Psoas muscle (tissue), 7 donors: ENCODE measurements at regions not wholly inside any gene's neighbourhood (a gene's known extent, or its start where the extent isn't known, plus 50 kb on each side); places are given as distances from the start of the nearest gene placed in this dataset.
"Not testable (repeated sequence)": the region's sequence is repeated elsewhere in the genome, so short reads cannot be mapped to it uniquely, and the experiment has no call there.

ENCODE experiments used
- ATAC-seq, 4 donors: fragments of 200-7000 bp; cut with Tn5 transposase; one replicate each; pipeline ENCODE4 v1.9.1; 2020; ENCODE audit warnings: moderate library complexity in 3 of 4, mild to moderate bottlenecking in 2 of 4
- DNase-seq, 2 donors: peaks; one replicate each; pipeline ENCODE4 v3.0.0-alpha.2; 2020
- H3K27ac ChIP-seq: fragments of 200-600 bp; one replicate; pipeline ENCODE4 v1.8.0; 2022
- H3K27me3 ChIP-seq, 3 donors: fragments of 200-600 bp in 1 of 3; one replicate each; pipeline versions ENCODE4 v1.6.1 to v1.8.0; 2013 to 2022; ENCODE audit warnings: low read length in 2 of 3, mild to moderate bottlenecking in 2 of 3, moderate library complexity in 1 of 3; ENCODE audit not compliant: insufficient read depth in 3 of 3
- H3K36me3 ChIP-seq, 2 donors: fragments of 200-600 bp in 1 of 2; one replicate each; pipeline versions ENCODE4 v1.6.1 to v1.8.0; 2013 to 2022; ENCODE audit warnings: low read depth in 1 of 2, mild to moderate bottlenecking in 1 of 2, moderate library complexity in 1 of 2; ENCODE audit not compliant: insufficient read depth in 1 of 2
- H3K4me1 ChIP-seq: fragments of 200-600 bp; one replicate; pipeline ENCODE4 v1.8.0; 2022
- H3K4me3 ChIP-seq: fragments of 200-600 bp; one replicate; pipeline ENCODE4 v1.8.0; 2022; ENCODE audit warnings: mild to moderate bottlenecking
- H3K9me3 ChIP-seq: fragments of 200-600 bp; one replicate; pipeline ENCODE4 v1.8.0; 2022
- WGBS, 3 donors: extraction: QIAGEN DNeasy Blood & Tissue Kit; methylation state at CpG; one replicate each; pipeline versions ENCODE4 v1.1.6 to v1.1.7; 2013; 5-methylcytosine and 5-hydroxymethylcytosine counted together
- intact Hi-C, 2 donors: fragments of 100-400 bp; cut with DNase I; formaldehyde crosslinking; loops; one replicate each; pipeline versions ENCODE4 v1.11.0 to v1.14.2; 2022
- TF ChIP-seq, protein P1 (sequence below): fragments of 200-600 bp; IDR thresholded peaks from one replicate; pipeline ENCODE4 v1.8.0; 2022; ENCODE audit warnings: antibody characterized with exemption
- donor health status: healthy with polysubstance abuse.
- donor health status: DM: no; HTN: no; CAD: no; lungs with moderate emphysema.
- donor health status: Bipolar disorder and iron deficiency.
- donor health status: healthy.
- donor health status: DM: yes; HTN: yes; CAD: no.
- donor health status: DM: no; HTN: no; CAD: no.
- donor health status: DM: yes; HTN: yes; CAD: no.

DNA sequence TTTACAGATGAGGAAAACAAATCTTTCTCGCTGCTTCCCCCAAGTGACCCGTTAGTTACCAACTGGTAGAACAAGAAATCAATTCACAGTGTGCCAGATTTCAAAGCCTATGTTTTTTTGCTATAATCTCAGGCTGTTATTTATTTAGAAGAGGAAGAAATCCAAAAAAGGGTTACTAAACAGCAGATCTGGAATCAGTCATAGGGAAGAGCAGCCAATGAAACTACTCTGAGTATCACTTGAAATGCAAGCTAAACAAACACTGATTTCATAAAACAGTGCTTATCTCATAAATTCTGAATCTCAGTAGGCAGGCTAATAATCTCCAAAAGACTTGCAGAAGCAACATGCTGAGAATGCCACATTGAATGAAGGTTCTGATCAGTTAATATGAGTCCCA is 829.5 kb upstream of the ACO1 start:
- H3K4me1 ChIP-seq: no peaks in the 10 kb centered on the region
- peaks cover 0 to 2% (median 0%) of the 10 kb centered on the region in 3 donors for H3K27me3 ChIP-seq
- H3K27ac ChIP-seq: no peak overlapping the region
- TF ChIP-seq, protein P1, sequence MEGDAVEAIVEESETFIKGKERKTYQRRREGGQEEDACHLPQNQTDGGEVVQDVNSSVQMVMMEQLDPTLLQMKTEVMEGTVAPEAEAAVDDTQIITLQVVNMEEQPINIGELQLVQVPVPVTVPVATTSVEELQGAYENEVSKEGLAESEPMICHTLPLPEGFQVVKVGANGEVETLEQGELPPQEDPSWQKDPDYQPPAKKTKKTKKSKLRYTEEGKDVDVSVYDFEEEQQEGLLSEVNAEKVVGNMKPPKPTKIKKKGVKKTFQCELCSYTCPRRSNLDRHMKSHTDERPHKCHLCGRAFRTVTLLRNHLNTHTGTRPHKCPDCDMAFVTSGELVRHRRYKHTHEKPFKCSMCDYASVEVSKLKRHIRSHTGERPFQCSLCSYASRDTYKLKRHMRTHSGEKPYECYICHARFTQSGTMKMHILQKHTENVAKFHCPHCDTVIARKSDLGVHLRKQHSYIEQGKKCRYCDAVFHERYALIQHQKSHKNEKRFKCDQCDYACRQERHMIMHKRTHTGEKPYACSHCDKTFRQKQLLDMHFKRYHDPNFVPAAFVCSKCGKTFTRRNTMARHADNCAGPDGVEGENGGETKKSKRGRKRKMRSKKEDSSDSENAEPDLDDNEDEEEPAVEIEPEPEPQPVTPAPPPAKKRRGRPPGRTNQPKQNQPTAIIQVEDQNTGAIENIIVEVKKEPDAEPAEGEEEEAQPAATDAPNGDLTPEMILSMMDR: no peak
- H3K4me3 ChIP-seq: no peak overlapping the region
- DNase-seq: no peak
- WGBS, 3 donors: 31 to 51% (median 38%) methylated on average over 2 of the region's 2 CpGs
- no peak for ATAC-seq
- H3K36me3 ChIP-seq: no peaks in the 10 kb centered on the region
- H3K9me3 ChIP-seq: no peaks in the 10 kb centered on the region
- intact Hi-C loops: no loop called here

DNA sequence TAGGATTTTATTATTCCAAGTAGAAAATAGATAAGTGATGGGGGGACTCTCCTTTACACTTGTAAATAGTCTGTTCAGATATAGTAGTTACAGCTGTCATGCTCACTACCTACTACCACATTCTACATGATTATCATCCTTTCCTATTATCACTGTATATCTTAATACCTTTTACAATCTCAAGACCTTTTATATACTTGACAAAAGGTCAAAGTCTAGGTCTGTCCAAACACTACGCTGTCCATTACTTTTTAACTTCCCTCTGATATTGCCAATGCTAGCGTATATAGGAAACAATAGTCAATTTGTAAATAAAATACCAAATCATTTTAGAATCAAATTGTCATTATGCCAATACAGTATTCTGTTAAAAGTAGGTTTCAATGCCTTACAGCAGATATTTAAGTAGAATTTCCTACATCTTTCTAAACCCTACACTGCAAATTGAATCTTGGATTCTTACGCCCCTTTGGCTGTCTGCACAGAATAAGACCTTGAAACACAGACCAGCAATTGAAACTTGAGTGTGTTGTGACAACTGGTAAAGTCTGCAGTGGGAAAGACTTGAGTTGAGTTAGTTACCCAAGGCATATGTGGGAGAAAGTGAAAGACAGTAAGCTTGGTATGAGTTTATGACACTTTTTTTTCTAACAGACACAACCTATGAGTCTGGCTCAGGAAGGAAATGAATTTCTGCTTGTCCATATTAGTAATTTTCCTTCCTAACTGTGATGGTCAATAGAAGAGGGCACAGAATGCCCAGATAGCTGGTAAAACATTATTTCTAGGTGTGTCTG is 827.6 kb upstream of the ACO1 start:
- Histone ChIP-seq H3K4me3 (no peak overlapping the region), H3K36me3 (no peaks in the 10 kb centered on the region), H3K27me3 (peaks cover 0 to 2% (median 0%) of the 10 kb centered on the region in 3 donors), H3K9me3 (no peaks in the 10 kb centered on the region), H3K4me1 (no peaks in the 10 kb centered on the region), H3K27ac (no peak overlapping the region)
- TF ChIP-seq, protein P1: no peak
- ATAC-seq (no peak), DNase-seq (no peak)
- intact Hi-C loops: no loop called here
- 92 to 97% (median 96%) methylated on average over 3 of the region's 3 CpGs for WGBS, 3 donors

DNA sequence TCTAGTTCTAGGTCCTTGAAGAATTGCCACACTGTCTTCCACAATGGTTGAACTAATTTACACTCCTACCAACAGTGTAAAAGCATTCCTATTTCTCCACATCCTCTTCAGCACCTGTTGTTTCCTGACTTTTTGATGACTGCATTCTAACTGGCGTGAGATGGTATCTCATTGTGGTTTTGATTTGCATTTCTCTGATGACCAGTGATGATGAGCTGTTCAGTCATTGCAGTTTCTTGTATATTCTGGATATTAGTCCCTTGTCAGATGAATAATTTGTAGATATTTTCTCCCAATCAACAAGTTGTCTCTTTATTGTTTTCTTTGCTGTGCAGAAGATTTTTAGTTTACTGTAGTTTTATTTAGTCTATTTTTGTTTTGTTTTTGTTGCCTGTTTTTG is 812.3 kb upstream of the ACO1 start:
- WGBS, 3 donors: 71 to 91% (median 73%) methylated on average over 1 of the region's 1 CpG
- H3K27ac ChIP-seq, H3K9me3 ChIP-seq, H3K36me3 ChIP-seq, ATAC-seq, H3K4me1 ChIP-seq, intact Hi-C loops, DNase-seq, H3K4me3 ChIP-seq, H3K27me3 ChIP-seq: not testable (repeated sequence)

DNA sequence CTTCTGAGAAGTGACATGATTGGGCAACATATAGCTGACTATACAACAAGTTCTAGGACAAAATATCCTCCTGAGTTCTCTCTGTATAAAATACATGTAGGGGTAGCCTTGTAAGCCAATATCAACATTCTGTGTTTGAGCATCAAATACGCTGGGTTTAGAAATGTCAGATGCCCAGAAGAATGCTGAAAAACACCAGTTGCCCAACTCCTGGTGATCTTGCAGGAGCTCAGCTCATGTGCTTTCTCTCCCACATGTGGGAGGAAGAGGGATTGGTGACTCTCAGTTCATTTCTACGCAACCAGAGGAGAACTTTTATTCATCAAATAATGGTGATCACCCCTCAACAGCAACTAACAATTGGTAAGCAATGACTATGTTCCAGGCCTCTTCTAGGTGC is 810.9 kb upstream of the ACO1 start:
- DNase-seq (no peak), ATAC-seq (no peak)
- Histone ChIP-seq H3K9me3 (no peaks in the 10 kb centered on the region), H3K4me3 (no peak overlapping the region), H3K4me1 (no peaks in the 10 kb centered on the region), H3K27me3 (no peaks in the 10 kb centered on the region), H3K36me3 (no peaks in the 10 kb centered on the region), H3K27ac (no peak overlapping the region)
- WGBS, 3 donors: 90 to 93% (median 92%) methylated on average over 2 of the region's 2 CpGs
- intact Hi-C loops: no loop called here
- TF ChIP-seq, protein P1: no peak

DNA sequence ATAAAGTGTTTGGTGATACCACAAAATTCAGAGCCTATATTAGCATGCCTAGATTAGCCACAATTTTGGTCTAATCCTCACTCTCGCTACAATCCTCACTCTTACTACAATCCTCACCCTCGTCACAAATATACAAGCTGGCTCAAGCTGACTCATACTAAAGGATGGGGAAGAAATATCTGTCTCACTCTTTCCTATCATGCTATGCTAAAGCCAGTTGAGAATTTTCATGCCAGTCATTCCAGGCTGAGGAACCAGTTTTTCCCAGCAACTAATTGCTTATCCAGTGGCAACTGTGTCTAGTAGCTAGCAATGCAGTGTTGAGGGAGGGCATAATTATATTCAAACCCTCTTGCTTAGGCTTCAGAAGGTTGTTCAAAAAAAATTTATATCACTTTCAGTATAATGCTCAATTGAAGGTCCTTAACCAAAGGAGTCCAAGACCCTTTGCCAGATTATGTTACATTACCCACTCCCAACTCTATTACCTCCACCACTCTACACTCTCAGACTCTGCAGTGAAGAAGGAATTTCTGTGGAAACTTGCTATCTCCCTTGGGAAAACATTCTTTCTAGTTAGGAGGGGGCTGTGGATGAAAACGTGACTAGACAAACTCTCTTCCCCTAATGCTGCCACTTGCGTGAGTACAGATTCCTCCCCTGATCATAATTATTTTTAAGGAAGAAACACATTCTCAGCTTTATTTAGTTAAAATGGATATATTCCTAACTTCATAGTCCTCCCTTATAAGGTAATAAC is 810.3 kb upstream of the ACO1 start:
- Histone ChIP-seq H3K4me1 (no peaks in the 10 kb centered on the region), H3K36me3 (no peaks in the 10 kb centered on the region), H3K27ac (no peak overlapping the region), H3K4me3 (no peak overlapping the region), H3K27me3 (no peaks in the 10 kb centered on the region), H3K9me3 (no peaks in the 10 kb centered on the region)
- 69 to 78% (median 70%) methylated on average over 4 of the region's 4 CpGs for WGBS, 3 donors
- TF ChIP-seq, protein P1: no peak
- DNase-seq (no peak), ATAC-seq (no peak)
- intact Hi-C loops: no loop called here
